ENCODE measurements at regions not wholly inside any gene's neighbourhood (a gene's known extent, or its start where the extent isn't known, plus 50 kb on each side); places are given as distances from the start of the nearest gene placed in this dataset.

- Histone ChIP-seq H2BK12ac (ENCODE audit: insufficient read length, low read depth, low read length) (no peak overlapping the region), H2BK20ac (ENCODE audit: low read depth, low read length, poor library complexity, severe bottlenecking) (no peak overlapping the region), H4K5ac (ENCODE audit: insufficient read length, low read depth, low read length) (no peak overlapping the region), H2BK120ac (ENCODE audit: low read depth, low read length, poor library complexity, severe bottlenecking) (no peak overlapping the region), H3K9ac (ENCODE audit: extremely low read depth, insufficient read length, low read length) (no peak overlapping the region), H3K14ac (ENCODE audit: insufficient read depth, low read length) (no peak overlapping the region), H3K4me2 (ENCODE audit: insufficient read depth, insufficient read length, low read length) (no peak overlapping the region), H4K91ac (ENCODE audit: insufficient read length, low read depth, low read length) (no peak overlapping the region), H3K9me3 (ENCODE audit: control insufficient read depth, low read depth, low read length) (no peaks in the 10 kb centered on the region), H3K27ac (ENCODE audit: insufficient read length, low read depth, low read length) (no peak overlapping the region), H3K56ac (ENCODE audit: insufficient read length, low read depth, low read length) (no peak overlapping the region), H2BK15ac (ENCODE audit: low read depth, low read length) (no peak overlapping the region), H4K20me1 (ENCODE audit: control insufficient read depth, insufficient read depth, insufficient read length) (no peaks in the 10 kb centered on the region), H3K23ac (ENCODE audit: insufficient read length, low read depth, low read length) (no peak overlapping the region), H3K18ac (ENCODE audit: insufficient read length, low read depth, low read length) (no peak overlapping the region), H3K4me1 (ENCODE audit: insufficient read depth, low read length) (peaks cover 12% of the 10 kb centered on the region; the same call in 1 of the 2 replicates), H3K23me2 (ENCODE audit: insufficient read length, low read depth, low read length, poor library complexity, severe bottlenecking) (no peaks in the 10 kb centered on the region), H3K79me2 (ENCODE audit: insufficient read depth, low read length) (no peaks in the 10 kb centered on the region), H3K27me3 (ENCODE audit: insufficient read depth, low read length) (no peaks in the 10 kb centered on the region), H3K4ac (ENCODE audit: low read depth, low read length) (no peak overlapping the region), H3K79me1 (ENCODE audit: insufficient read depth, low read depth, low read length, poor library complexity, severe bottlenecking) (no peaks in the 10 kb centered on the region), H4K8ac (replicated peaks; ENCODE audit: insufficient read length, low read depth, low read length) (no peak overlapping the region), H2AFZ (ENCODE audit: low read length) (no peak overlapping the region), H2AK5ac (ENCODE audit: insufficient read length, low read length) (no peak overlapping the region), H2BK5ac (ENCODE audit: insufficient read length, low read length) (no peak overlapping the region), H3T11ph (ENCODE audit: low read length) (no peak overlapping the region)
- peaks cover 4 to 11% (median 9%) of the 10 kb centered on the region in 3 experiments; a peak in 5 of 7 replicates for H3K36me3 Mint-ChIP-seq (ENCODE audit: insufficient read depth in 1 of 3, low read depth in 3 of 3)
- H3K9me3 Mint-ChIP-seq: peaks cover 0 to 9% of the 10 kb centered on the region in 2 experiments; a peak in 2 of 5 replicates
- DNase-seq: no peak
- H3K27me3 Mint-ChIP-seq (ENCODE audit: low read depth): no peaks in the 10 kb centered on the region
- H3K27ac Mint-ChIP-seq: no peak overlapping the region
- no peak overlapping the region for H3K4me3 Mint-ChIP-seq
- H3K4me1 Mint-ChIP-seq: peaks cover 7 to 16% of the 10 kb centered on the region in 2 experiments; a peak in 3 of 4 replicates
- TF ChIP-seq CTCF (conservative IDR thresholded peaks at IDR 0.05): no peak
Measured at GRCh38 chr9:82893549-82893948, 169.4 kb downstream of the RASEF start.
